ENCODE measurements at regions not wholly inside any gene's neighbourhood (a gene's known extent, or its start where the extent isn't known, plus 50 kb on each side); places are given as distances from the start of the nearest gene placed in this dataset.

- TF ChIP-seq CTCF (IDR thresholded peaks at IDR 0.05) (no peak), ZFX (IDR thresholded peaks at IDR 0.05; ENCODE audit: borderline replicate concordance) (no peak)
Measured at GRCh38 chr6:95128947-95129346, 448.4 kb upstream of the MANEA start.
